ENCODE measurements at regions not wholly inside any gene's neighbourhood (a gene's known extent, or its start where the extent isn't known, plus 50 kb on each side); places are given as distances from the start of the nearest gene placed in this dataset.

DNA sequence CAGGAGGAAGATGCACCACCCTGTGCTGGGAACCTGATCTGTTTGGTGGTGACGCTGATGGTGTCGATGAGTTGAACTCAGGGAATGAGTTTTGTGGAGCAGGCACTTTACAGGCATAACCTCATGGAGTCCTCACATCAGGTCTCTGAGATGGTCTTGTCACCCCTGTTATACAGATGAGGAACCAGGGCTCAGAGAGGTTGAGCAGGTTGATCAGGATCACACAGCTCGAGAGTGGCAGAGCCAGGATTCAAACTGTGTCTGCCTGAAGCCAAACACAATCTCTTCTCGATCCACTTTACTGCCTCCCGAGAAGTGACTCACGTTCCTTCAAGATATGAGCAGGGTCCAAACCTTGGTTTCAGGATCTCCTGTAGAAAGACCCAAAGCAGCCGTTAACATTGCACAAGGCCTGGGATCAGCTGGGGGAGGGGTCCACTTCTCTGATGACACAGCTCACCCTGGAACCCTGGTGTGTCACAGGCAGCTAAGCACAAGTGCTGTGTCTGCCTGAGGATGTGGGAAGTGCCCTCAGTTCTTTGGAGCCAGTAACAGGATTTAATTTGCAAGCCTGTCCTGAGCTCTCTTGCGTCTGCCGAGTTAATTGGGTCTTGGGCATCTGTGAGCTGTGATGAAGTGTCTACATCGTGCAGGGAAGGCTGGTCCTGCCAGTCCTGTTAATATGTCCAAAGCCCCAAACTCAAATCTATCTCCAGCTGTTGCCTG is 65.4 kb upstream of the STUM start:
- TF ChIP-seq POLR2A (IDR thresholded peaks at IDR 0.05; ENCODE audit: low read depth, low read length) (no peak), POLR2AphosphoS5 (IDR thresholded peaks at IDR 0.05; ENCODE audit: low read depth, low read length) (no peak), TAF1 (IDR thresholded peaks at IDR 0.05; ENCODE audit: low read depth, low read length) (no peak)

Measured in GM12891 (cell line).